Mesenchymal stem cell (in vitro differentiated cells and primary cell): ENCODE measurements at regions not wholly inside any gene's neighbourhood (a gene's known extent, or its start where the extent isn't known, plus 50 kb on each side); places are given as distances from the start of the nearest gene placed in this dataset.

ENCODE experiments used
- DNase-seq: peaks from one replicate; pipeline ENCODE4 v3.0.0-alpha.2; 2013
- H2AFZ ChIP-seq: one replicate; pipeline ENCODE4 v1.6.1; 2013; ENCODE audit warnings: low read depth, mild to moderate bottlenecking, control low read depth, inconsistent platforms, low read length, moderate library complexity
- H2AK5ac ChIP-seq: 2 replicates; pipeline ENCODE4 v1.6.1; 2013; ENCODE audit warnings: low read length, moderate library complexity, mild to moderate bottlenecking, inconsistent platforms; ENCODE audit not compliant: severe bottlenecking
- H2BK120ac ChIP-seq: one replicate; pipeline ENCODE4 v1.6.1; 2013; ENCODE audit warnings: low read depth, mild to moderate bottlenecking, inconsistent platforms, low read length, moderate library complexity
- H2BK12ac ChIP-seq, 2 experiments: one replicate each; pipeline ENCODE4 v1.6.1; 2013; ENCODE audit warnings: inconsistent platforms in 2 of 2, low read length in 2 of 2, mild to moderate bottlenecking in 2 of 2, moderate library complexity in 2 of 2, control low read depth in 1 of 2
- H2BK15ac ChIP-seq: one replicate; pipeline ENCODE4 v1.6.1; 2013; ENCODE audit warnings: mild to moderate bottlenecking, low read depth, inconsistent platforms; ENCODE audit not compliant: poor library complexity, severe bottlenecking
- H2BK5ac ChIP-seq: 2 replicates; pipeline ENCODE4 v1.6.1; 2013; ENCODE audit warnings: low read depth, mild to moderate bottlenecking, low read length, control low read depth, inconsistent platforms; ENCODE audit not compliant: poor library complexity, severe bottlenecking
- H3K14ac ChIP-seq, 2 experiments: one replicate each; pipeline ENCODE4 v1.6.1; 2013; ENCODE audit warnings: inconsistent platforms in 2 of 2, low read length in 2 of 2, control low read depth in 1 of 2, mild to moderate bottlenecking in 1 of 2, moderate library complexity in 1 of 2
- H3K18ac ChIP-seq, 2 experiments: one replicate each; pipeline ENCODE4 v1.6.1; 2013; ENCODE audit warnings: inconsistent platforms in 2 of 2, low read length in 2 of 2, control low read depth in 1 of 2, low read depth in 1 of 2, mild to moderate bottlenecking in 1 of 2
- H3K23ac ChIP-seq, 2 experiments: one replicate each; pipeline ENCODE4 v1.6.1; 2013; ENCODE audit warnings: inconsistent platforms in 2 of 2, low read length in 2 of 2, mild to moderate bottlenecking in 2 of 2, moderate library complexity in 2 of 2, control low read depth in 1 of 2
- H3K27ac ChIP-seq: 2 replicates; pipeline ENCODE4 v1.5.1; 2013; ENCODE audit warnings: mild to moderate bottlenecking, moderate library complexity, low read length, control low read depth, inconsistent platforms; ENCODE audit not compliant: poor library complexity, severe bottlenecking
- H3K27me3 ChIP-seq, 2 experiments: 2 replicates each; pipeline versions ENCODE4 v1.6.1 to v1.7.0; 2013; ENCODE audit warnings: low read length in 2 of 2, mild to moderate bottlenecking in 2 of 2, moderate library complexity in 2 of 2, control low read depth in 1 of 2, inconsistent platforms in 1 of 2; ENCODE audit not compliant: control insufficient read depth in 1 of 2, insufficient read depth in 1 of 2
- H3K36me3 ChIP-seq, 2 experiments: 2 replicates each; pipeline versions ENCODE4 v1.6.1 to v1.7.0; 2013; ENCODE audit warnings: low read length in 2 of 2, control low read depth in 1 of 2, inconsistent platforms in 1 of 2, low read depth in 1 of 2, mild to moderate bottlenecking in 1 of 2; ENCODE audit not compliant: insufficient read depth in 2 of 2, control insufficient read depth in 1 of 2
- H3K4ac ChIP-seq, 2 experiments: one replicate each; pipeline ENCODE4 v1.6.1; 2013; ENCODE audit warnings: inconsistent platforms in 2 of 2, low read length in 2 of 2, mild to moderate bottlenecking in 2 of 2, moderate library complexity in 2 of 2, control low read depth in 1 of 2, low read depth in 1 of 2
- H3K4me1 ChIP-seq: 2 replicates; pipeline ENCODE4 v1.6.1; 2013; ENCODE audit warnings: low read depth, low read length, control low read depth; ENCODE audit not compliant: control insufficient read depth, insufficient read depth
- H3K4me2 ChIP-seq: 2 replicates; pipeline ENCODE4 v1.6.1; 2013; ENCODE audit warnings: low read length, mild to moderate bottlenecking, inconsistent platforms; ENCODE audit not compliant: poor library complexity, severe bottlenecking
- H3K4me3 ChIP-seq, 2 experiments: 2 replicates each; pipeline versions ENCODE4 v1.5.1 to v1.7.0; 2013; ENCODE audit warnings: low read length in 2 of 2, mild to moderate bottlenecking in 2 of 2, control low read depth in 1 of 2, low read depth in 1 of 2; ENCODE audit not compliant: insufficient read depth in 1 of 2
- H3K79me1 ChIP-seq: replicated peaks from 2 replicates; pipeline ENCODE4 v1.6.1; 2013; ENCODE audit warnings: mild to moderate bottlenecking, control low read depth, low read length, inconsistent platforms; ENCODE audit not compliant: poor library complexity, severe bottlenecking
- H3K9ac ChIP-seq: 2 replicates; pipeline ENCODE4 v1.7.0; 2013; ENCODE audit warnings: mild to moderate bottlenecking, low read length, moderate library complexity
- H3K9me3 ChIP-seq: 2 replicates; pipeline ENCODE4 v1.7.0; 2013; ENCODE audit warnings: mild to moderate bottlenecking, low read length; ENCODE audit not compliant: control insufficient read depth
- H4K8ac ChIP-seq: one replicate; pipeline ENCODE4 v1.6.1; 2013; ENCODE audit warnings: inconsistent platforms, mild to moderate bottlenecking, low read length, moderate library complexity
- H4K91ac ChIP-seq: one replicate; pipeline ENCODE4 v1.6.1; 2013; ENCODE audit warnings: mild to moderate bottlenecking, low read length, inconsistent platforms
- WGBS: methylation state at CpG from one replicate; pipeline ENCODE4 v1.1.7; 2013; ENCODE audit warnings: mixed read lengths; 5-methylcytosine and 5-hydroxymethylcytosine counted together

GRCh38 chr2:19255481-19255880 is 102.9 kb downstream of the OSR1 start:
- H2BK5ac ChIP-seq, result no peak overlapping the region
- peak overlapping the region in 1 of 2 experiments; percentile 72 for H3K18ac ChIP-seq
- no peak overlapping the region for H3K4ac ChIP-seq
- no peak overlapping the region for H3K9ac ChIP-seq
- H3K9me3 ChIP-seq, result no peaks in the 10 kb centered on the region
- H3K27me3 ChIP-seq, result no peaks in the 10 kb centered on the region
- no peak overlapping the region for H2BK15ac ChIP-seq
- no peak overlapping the region for H3K23ac ChIP-seq
- no peak overlapping the region for H3K4me2 ChIP-seq
- no peak overlapping the region for H3K14ac ChIP-seq
- H4K8ac ChIP-seq, result peak overlapping the region; percentile 4
- no peaks in the 10 kb centered on the region for H3K36me3 ChIP-seq
- no peak overlapping the region for H3K4me3 ChIP-seq
- peak overlapping the region in 1 of 2 experiments; percentile 89 for H2BK12ac ChIP-seq
- no peak for DNase-seq
- H3K79me1 ChIP-seq, result no peaks in the 10 kb centered on the region
- H3K27ac ChIP-seq, result peak overlapping the region; percentile 62
- H2AFZ ChIP-seq, result no peak overlapping the region
- peak overlapping the region; percentile 78 for H2AK5ac ChIP-seq
- H4K91ac ChIP-seq, result peak overlapping the region; percentile 18
- H2BK120ac ChIP-seq, result no peak overlapping the region
- H3K4me1 ChIP-seq, result peaks cover 5% of the 10 kb centered on the region

GRCh38 chr2:19251554-19251953 is 106.9 kb downstream of the OSR1 start:
- Histone ChIP-seq H3K18ac (no peak overlapping the region), H2BK15ac (no peak overlapping the region), H3K36me3 (no peaks in the 10 kb centered on the region), H2AK5ac (no peak overlapping the region), H3K27ac (no peak overlapping the region), H2BK12ac (no peak overlapping the region), H3K4me3 (no peak overlapping the region), H3K23ac (no peak overlapping the region), H3K4me1 (peaks cover 5% of the 10 kb centered on the region), H3K9ac (no peak overlapping the region), H3K27me3 (no peaks in the 10 kb centered on the region), H4K91ac (no peak overlapping the region), H3K79me1 (no peaks in the 10 kb centered on the region), H3K9me3 (no peaks in the 10 kb centered on the region), H3K4me2 (no peak overlapping the region), H2BK5ac (no peak overlapping the region), H3K4ac (no peak overlapping the region), H2BK120ac (no peak overlapping the region), H4K8ac (no peak overlapping the region), H2AFZ (no peak overlapping the region), H3K14ac (no peak overlapping the region)
- WGBS, result 80% methylated on average over 4 of the region's 4 CpGs
- no peak for DNase-seq

- Histone ChIP-seq H3K36me3 (no peaks in the 10 kb centered on the region), H3K4ac (no peak overlapping the region), H2BK12ac (no peak overlapping the region), H2AFZ (no peak overlapping the region), H2BK15ac (no peak overlapping the region), H2BK120ac (no peak overlapping the region), H3K79me1 (no peaks in the 10 kb centered on the region), H3K27me3 (no peaks in the 10 kb centered on the region), H2BK5ac (no peak overlapping the region), H3K18ac (no peak overlapping the region), H3K4me2 (no peak overlapping the region), H3K9me3 (no peaks in the 10 kb centered on the region), H3K4me3 (no peak overlapping the region), H3K14ac (no peak overlapping the region), H3K27ac (no peak overlapping the region), H4K91ac (no peak overlapping the region), H3K4me1 (peaks cover 5% of the 10 kb centered on the region), H3K9ac (no peak overlapping the region), H4K8ac (no peak overlapping the region), H2AK5ac (no peak overlapping the region), H3K23ac (no peak overlapping the region)
- no peak for DNase-seq
- 75% methylated on average over 1 of the region's 2 CpGs for WGBS
Observed at GRCh38 chr2:19250906-19251305, 107.5 kb downstream of the OSR1 start.

GRCh38 chr2:19247186-19247585 is 111.2 kb downstream of the OSR1 start:
- no peak overlapping the region for H3K4me2 ChIP-seq
- no peak overlapping the region for H2BK12ac ChIP-seq
- H2BK5ac ChIP-seq, result no peak overlapping the region
- H3K18ac ChIP-seq, result no peak overlapping the region
- no peaks in the 10 kb centered on the region for H3K4me1 ChIP-seq
- H3K23ac ChIP-seq, result no peak overlapping the region
- no peak overlapping the region for H3K27ac ChIP-seq
- no peak overlapping the region for H2BK120ac ChIP-seq
- DNase-seq, result no peak
- no peak overlapping the region for H4K8ac ChIP-seq
- no peaks in the 10 kb centered on the region for H3K9me3 ChIP-seq
- 87% methylated on average over 3 of the region's 4 CpGs for WGBS
- no peak overlapping the region for H2AK5ac ChIP-seq
- no peaks in the 10 kb centered on the region for H3K36me3 ChIP-seq
- H4K91ac ChIP-seq, result no peak overlapping the region
- no peak overlapping the region for H3K9ac ChIP-seq
- H2AFZ ChIP-seq, result no peak overlapping the region
- no peaks in the 10 kb centered on the region for H3K27me3 ChIP-seq
- H3K4ac ChIP-seq, result no peak overlapping the region
- H3K14ac ChIP-seq, result no peak overlapping the region
- H3K4me3 ChIP-seq, result no peak overlapping the region
- H2BK15ac ChIP-seq, result no peak overlapping the region
- no peaks in the 10 kb centered on the region for H3K79me1 ChIP-seq
